Activated CD4-positive, alpha-beta T cell treated with anti-CD3 and anti-CD28 coated beads, Interleukin-2, Interleukin-4, amounts not matched to agents 100 ng/mL and 50 ng/mL, durations not matched to agents 16 hours and 8 hours (primary cell): ENCODE measurements at regions not wholly inside any gene's neighbourhood (a gene's known extent, or its start where the extent isn't known, plus 50 kb on each side); places are given as distances from the start of the nearest gene placed in this dataset.

ENCODE experiments used
- DNase-seq: peaks from one replicate; pipeline ENCODE4 v3.0.0-alpha.2; 2020; ENCODE audit warnings: low spot score

- DNase-seq, result no peak
Measured at GRCh38 chr3:31461426-31461825, 71.3 kb upstream of the STT3B start.

GRCh38 chr3:31462050-31462569 is 70.6 kb upstream of the STT3B start:
- DNase-seq, result no peak

GRCh38 chr3:31465999-31466398 is 66.7 kb upstream of the STT3B start:
- DNase-seq, result no peak

- DNase-seq, result no peak
Measured at GRCh38 chr3:31466866-31467265, 65.9 kb upstream of the STT3B start.

GRCh38 chr3:31468433-31468832 is 64.3 kb upstream of the STT3B start:
- no peak for DNase-seq

GRCh38 chr3:31469385-31469784 is 63.3 kb upstream of the STT3B start:
- DNase-seq, result no peak

GRCh38 chr3:31472479-31473390 is 60.0 kb upstream of the STT3B start:
- DNase-seq, result peak; percentile 54

GRCh38 chr3:31476209-31476608 is 56.5 kb upstream of the STT3B start:
- no peak for DNase-seq

GRCh38 chr3:31479431-31479830 is 53.3 kb upstream of the STT3B start:
- DNase-seq, result no peak

- DNase-seq, result no peak
Measured at GRCh38 chr3:31481697-31482096, 51.0 kb upstream of the STT3B start.

GRCh38 chr3:31482493-31483200 is 50.1 kb upstream of the STT3B start:
- no peak for DNase-seq
